GM12878 (cell line): ENCODE measurements at regions not wholly inside any gene's neighbourhood (a gene's known extent, or its start where the extent isn't known, plus 50 kb on each side); places are given as distances from the start of the nearest gene placed in this dataset.

Source experiments
- ATAC-seq: fragments of 200-7000 bp; cut with Tn5 transposase; 3 replicates; pipeline ENCODE4 v1.9.1; 2020; ENCODE audit warnings: mild to moderate bottlenecking, moderate library complexity
- BruUV-seq: library from RNA; stranded (reverse); fragments of 400-500 nt; replicated peaks from 2 replicates; lab custom pipeline; 2021; lab: Mats Ljungman, UMichigan
- CTCF ChIA-PET: fragments of 300-600 bp; sonication (Branson Sonifier 250); formaldehyde crosslinking; extraction: SDS; loops from one replicate; lab custom pipeline; 2021; ENCODE audit warnings: inconsistent platforms; lab: Yijun Ruan, JAX
- POLR2A ChIA-PET: fragments of 350-600 bp; formaldehyde crosslinking; extraction: SDS; loops from one replicate; lab custom pipeline; 2021; ENCODE audit warnings: inconsistent platforms; lab: Charles Lee
- RAD21 ChIA-PET: fragments of 300-600 bp; sonication (Branson Sonifier 250); formaldehyde crosslinking; loops from one replicate; lab custom pipeline; 2023; ENCODE audit warnings: antibody characterized with exemption; ENCODE audit not compliant: unreplicated experiment; lab: Charles Lee
- SMC1A ChIA-PET: fragments of 300-600 bp; sonication (Branson Sonifier 250); formaldehyde crosslinking; loops from one replicate; lab custom pipeline; 2023; ENCODE audit not compliant: unreplicated experiment, uncharacterized antibody; lab: Charles Lee
- DNase-seq: peaks from one replicate; pipeline ENCODE4 v3.0.0-alpha.2; 2011; ENCODE audit warnings: low read depth, low spot score
- FAIRE-seq: peaks from 3 replicates; lab custom pipeline; 2011; peaks lifted over from hg19 to GRCh38; lab: Jason Lieb, UNC
- H2AFZ ChIP-seq: 2 replicates; pipeline ENCODE4 v1.6.0; 2011; ENCODE audit warnings: low read depth, low read length, control low read depth; ENCODE audit not compliant: control insufficient read depth
- H3K27ac ChIP-seq: 2 replicates; pipeline ENCODE4 v1.5.1; 2011; ENCODE audit warnings: control low read depth; ENCODE audit not compliant: control insufficient read depth, insufficient read depth
- H3K27me3 ChIP-seq, 2 experiments: replicated peaks in 1 of 2; 2 replicates each; pipeline versions ENCODE4 v1.6.0 to v1.6.1; 2011; ENCODE audit warnings: low read length in 1 of 2; ENCODE audit not compliant: control insufficient read depth in 2 of 2, insufficient read depth in 2 of 2
- H3K36me3 ChIP-seq, 2 experiments: 2 replicates each; pipeline ENCODE4 v1.5.1; 2011; ENCODE audit warnings: low read length in 1 of 2; ENCODE audit not compliant: control insufficient read depth in 2 of 2, insufficient read depth in 2 of 2
- H3K4me1 ChIP-seq: 2 replicates; pipeline ENCODE4 v1.6.1; 2011; ENCODE audit warnings: mild to moderate bottlenecking, low read length, moderate library complexity, mixed read lengths; ENCODE audit not compliant: control insufficient read depth, insufficient read depth
- H3K4me2 ChIP-seq: 2 replicates; pipeline ENCODE4 v1.6.0; 2011; ENCODE audit warnings: control low read depth; ENCODE audit not compliant: control insufficient read depth, insufficient read depth
- H3K4me3 ChIP-seq: fragments of 200-600 bp; sonication (generic); 2 replicates; pipeline ENCODE4 v1.5.1; 2016
- H3K79me2 ChIP-seq: 2 replicates; pipeline ENCODE4 v1.6.0; 2011; ENCODE audit warnings: low read length; ENCODE audit not compliant: control insufficient read depth, insufficient read depth
- H3K9ac ChIP-seq: 2 replicates; pipeline ENCODE4 v1.8.0; 2011; ENCODE audit warnings: low read length, control low read depth, mixed read lengths; ENCODE audit not compliant: control insufficient read depth, insufficient read depth
- H3K9me3 ChIP-seq: replicated peaks from 3 replicates; pipeline ENCODE4 v1.5.1; 2011; ENCODE audit warnings: mild to moderate bottlenecking, low read length; ENCODE audit not compliant: control insufficient read depth, insufficient read depth
- H4K20me1 ChIP-seq: 2 replicates; pipeline ENCODE4 v1.6.0; 2011; ENCODE audit not compliant: control insufficient read depth, insufficient read depth
- ASH2L ChIP-seq: fragments of 300-600, 200-600 bp; sonication (generic); IDR thresholded peaks from 2 replicates; pipeline ENCODE4 v1.6.1; 2017; ENCODE audit warnings: low read depth, mild to moderate bottlenecking, borderline replicate concordance
- CREB1 ChIP-seq: IDR thresholded peaks from 2 replicates; pipeline ENCODE4 v1.6.1; 2012; ENCODE audit warnings: low read depth, mild to moderate bottlenecking, inconsistent platforms
- LARP7 ChIP-seq: fragments of 450-650 bp; IDR thresholded peaks from 2 replicates; pipeline ENCODE4 v1.6.1; 2017; ENCODE audit warnings: mild to moderate bottlenecking
- SP1 ChIP-seq: IDR thresholded peaks from one replicate; pipeline ENCODE4 v1.6.1; 2011; ENCODE audit warnings: low read depth, low read length
- SREBF2 ChIP-seq: IDR thresholded peaks from 2 replicates; pipeline ENCODE4 v1.6.1; 2012; ENCODE audit warnings: mild to moderate bottlenecking, low read length
- ZNF384 ChIP-seq: IDR thresholded peaks from 2 replicates; pipeline ENCODE4 v1.6.1; 2012; ENCODE audit warnings: low read depth, mild to moderate bottlenecking, low read length, improper control_type of control experiment, borderline replicate concordance
- WGBS: methylation state at CpG from one replicate; pipeline ENCODE4 v1.1.6; 2016; ENCODE audit warnings: low lambda C conversion rate; ENCODE audit not compliant: insufficient replicate concordance, insufficient coverage; ENCODE audit errors: missing lambda C conversion rate; 5-methylcytosine and 5-hydroxymethylcytosine counted together
- in situ Hi-C: fragments of 300-500 bp; cut with MboI; formaldehyde crosslinking; loops from 9 replicates; pipeline ENCODE4 v1.14.3; 2018; ENCODE audit warnings: mixed read lengths
- intact Hi-C: fragments of 100-400 bp; cut with micrococcal nuclease; formaldehyde crosslinking; loops from one replicate; pipeline ENCODE4 v1.14.2; 2022; ENCODE audit not compliant: unreplicated experiment
- TF ChIP-seq, protein P1 (sequence below): fragments of 450-650 bp; IDR thresholded peaks from 2 replicates; pipeline ENCODE4 v1.6.1; 2017; ENCODE audit warnings: mild to moderate bottlenecking, moderate library complexity
- TF ChIP-seq, protein P2 (sequence below): IDR thresholded peaks from 2 replicates; pipeline ENCODE4 v1.6.1; 2012; ENCODE audit warnings: low read length, inconsistent platforms

DNA sequence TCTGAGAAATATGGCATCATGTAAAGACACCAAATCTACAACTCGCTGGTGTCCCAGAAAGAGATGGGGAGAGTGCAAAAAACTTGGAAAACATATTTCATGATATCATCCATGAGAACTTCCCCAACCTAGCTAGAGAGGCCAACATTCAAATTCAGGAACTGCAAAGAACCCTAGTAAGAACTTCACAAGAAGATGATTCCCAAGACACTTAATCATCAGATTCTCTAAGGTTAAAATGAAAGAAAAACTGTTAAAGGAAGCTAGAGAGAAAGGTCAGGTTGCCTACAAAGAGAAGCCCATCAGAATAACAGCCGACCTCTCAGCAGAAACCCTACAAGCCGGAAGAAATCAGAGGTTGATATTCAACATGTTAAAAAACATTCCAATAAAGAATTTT, 95.5 kb upstream of the PRLR start:
- SMC1A ChIA-PET, result interaction anchor here (0.6 to 6.7 kb wide), 7 partner anchors 9 to 110 kb away, joined by 3 to 45 read pairs (median 3); no protein-coding TSS in a partner anchor
- TF ChIP-seq SP1, result no peak
- no peak for TF ChIP-seq SREBF2
- Histone ChIP-seq H3K79me2 (no peaks in the 10 kb centered on the region), H4K20me1 (no peaks in the 10 kb centered on the region), H3K27me3 (no peaks in the 10 kb centered on the region), H2AFZ (no peak overlapping the region), H3K9ac (no peak overlapping the region), H3K4me3 (no peak overlapping the region), H3K4me1 (no peaks in the 10 kb centered on the region), H3K36me3 (no peaks in the 10 kb centered on the region), H3K4me2 (no peak overlapping the region), H3K9me3 (no peaks in the 10 kb centered on the region; the same call in 2 of the 3 replicates), H3K27ac (no peak overlapping the region)
- intact Hi-C loops (no loop called here), in situ Hi-C loops (no loop called here)
- DNase-seq, result no peak
- WGBS, result 26% methylated on average over 3 of the region's 3 CpGs
- POLR2A ChIA-PET, result interaction anchor here (1.0 kb wide), 1 partner anchor 9 kb away, joined by 6 read pairs; no protein-coding TSS in a partner anchor
- CTCF ChIA-PET, result interaction anchor here (0.6 to 2.7 kb wide), 3 partner anchors 10 to 606 kb away, joined by 3 to 10 read pairs (median 7); no protein-coding TSS in a partner anchor
- RAD21 ChIA-PET, result no interaction called here
- BruUV-seq, result no TSS peak
- ATAC-seq, result no peak
- no peak for FAIRE-seq

DNA sequence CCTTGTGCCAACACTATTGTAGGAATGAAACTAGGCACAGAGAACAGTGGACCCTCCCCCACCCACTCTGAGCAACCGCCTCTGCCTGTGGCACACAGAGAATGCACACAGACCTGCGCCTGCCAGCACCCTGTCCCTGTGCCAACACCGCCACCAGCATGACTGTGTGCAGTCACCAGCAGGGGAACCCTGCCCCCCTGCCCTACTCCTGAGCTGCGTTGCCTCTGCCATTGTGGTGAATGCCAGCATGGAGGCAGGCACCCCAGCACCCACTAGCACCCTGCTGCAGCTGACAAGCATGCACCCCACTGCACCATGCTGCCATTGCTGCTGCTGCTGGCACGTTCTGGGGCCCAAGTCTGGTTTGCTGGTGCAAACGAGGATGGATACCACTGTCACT, 94.4 kb upstream of the PRLR start:
- no peak for FAIRE-seq
- no peaks in the 10 kb centered on the region for H3K79me2 ChIP-seq
- TF ChIP-seq, protein P1, sequence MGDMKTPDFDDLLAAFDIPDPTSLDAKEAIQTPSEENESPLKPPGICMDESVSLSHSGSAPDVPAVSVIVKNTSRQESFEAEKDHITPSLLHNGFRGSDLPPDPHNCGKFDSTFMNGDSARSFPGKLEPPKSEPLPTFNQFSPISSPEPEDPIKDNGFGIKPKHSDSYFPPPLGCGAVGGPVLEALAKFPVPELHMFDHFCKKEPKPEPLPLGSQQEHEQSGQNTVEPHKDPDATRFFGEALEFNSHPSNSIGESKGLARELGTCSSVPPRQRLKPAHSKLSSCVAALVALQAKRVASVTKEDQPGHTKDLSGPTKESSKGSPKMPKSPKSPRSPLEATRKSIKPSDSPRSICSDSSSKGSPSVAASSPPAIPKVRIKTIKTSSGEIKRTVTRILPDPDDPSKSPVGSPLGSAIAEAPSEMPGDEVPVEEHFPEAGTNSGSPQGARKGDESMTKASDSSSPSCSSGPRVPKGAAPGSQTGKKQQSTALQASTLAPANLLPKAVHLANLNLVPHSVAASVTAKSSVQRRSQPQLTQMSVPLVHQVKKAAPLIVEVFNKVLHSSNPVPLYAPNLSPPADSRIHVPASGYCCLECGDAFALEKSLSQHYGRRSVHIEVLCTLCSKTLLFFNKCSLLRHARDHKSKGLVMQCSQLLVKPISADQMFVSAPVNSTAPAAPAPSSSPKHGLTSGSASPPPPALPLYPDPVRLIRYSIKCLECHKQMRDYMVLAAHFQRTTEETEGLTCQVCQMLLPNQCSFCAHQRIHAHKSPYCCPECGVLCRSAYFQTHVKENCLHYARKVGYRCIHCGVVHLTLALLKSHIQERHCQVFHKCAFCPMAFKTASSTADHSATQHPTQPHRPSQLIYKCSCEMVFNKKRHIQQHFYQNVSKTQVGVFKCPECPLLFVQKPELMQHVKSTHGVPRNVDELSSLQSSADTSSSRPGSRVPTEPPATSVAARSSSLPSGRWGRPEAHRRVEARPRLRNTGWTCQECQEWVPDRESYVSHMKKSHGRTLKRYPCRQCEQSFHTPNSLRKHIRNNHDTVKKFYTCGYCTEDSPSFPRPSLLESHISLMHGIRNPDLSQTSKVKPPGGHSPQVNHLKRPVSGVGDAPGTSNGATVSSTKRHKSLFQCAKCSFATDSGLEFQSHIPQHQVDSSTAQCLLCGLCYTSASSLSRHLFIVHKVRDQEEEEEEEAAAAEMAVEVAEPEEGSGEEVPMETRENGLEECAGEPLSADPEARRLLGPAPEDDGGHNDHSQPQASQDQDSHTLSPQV, result no peak
- TF ChIP-seq, protein P2, sequence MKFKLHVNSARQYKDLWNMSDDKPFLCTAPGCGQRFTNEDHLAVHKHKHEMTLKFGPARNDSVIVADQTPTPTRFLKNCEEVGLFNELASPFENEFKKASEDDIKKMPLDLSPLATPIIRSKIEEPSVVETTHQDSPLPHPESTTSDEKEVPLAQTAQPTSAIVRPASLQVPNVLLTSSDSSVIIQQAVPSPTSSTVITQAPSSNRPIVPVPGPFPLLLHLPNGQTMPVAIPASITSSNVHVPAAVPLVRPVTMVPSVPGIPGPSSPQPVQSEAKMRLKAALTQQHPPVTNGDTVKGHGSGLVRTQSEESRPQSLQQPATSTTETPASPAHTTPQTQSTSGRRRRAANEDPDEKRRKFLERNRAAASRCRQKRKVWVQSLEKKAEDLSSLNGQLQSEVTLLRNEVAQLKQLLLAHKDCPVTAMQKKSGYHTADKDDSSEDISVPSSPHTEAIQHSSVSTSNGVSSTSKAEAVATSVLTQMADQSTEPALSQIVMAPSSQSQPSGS, result no peak
- TF ChIP-seq ZNF384, result no peak
- no peak for TF ChIP-seq CREB1
- no peak for TF ChIP-seq LARP7
- no peak for TF ChIP-seq ASH2L

More for the DNA sequence above, 94.4 kb upstream of the PRLR start:
- RAD21 ChIA-PET, result no interaction called here
- DNase-seq, result no peak
- no peak for ATAC-seq
- CTCF ChIA-PET, result interaction anchor here (2.7 kb wide), 1 partner anchor 111 kb away, joined by 10 read pairs; no protein-coding TSS in a partner anchor
- POLR2A ChIA-PET, result no interaction called here
- Histone ChIP-seq H4K20me1 (no peaks in the 10 kb centered on the region), H3K4me1 (peaks cover 7% of the 10 kb centered on the region), H3K27ac (no peak overlapping the region), H3K4me3 (no peak overlapping the region), H3K27me3 (no peaks in the 10 kb centered on the region), H2AFZ (no peak overlapping the region), H3K4me2 (no peak overlapping the region), H3K36me3 (no peaks in the 10 kb centered on the region), H3K9me3 (no peaks in the 10 kb centered on the region; the same call in 2 of the 3 replicates), H3K9ac (no peak overlapping the region)
- intact Hi-C loops (no loop called here), in situ Hi-C loops (no loop called here)
- no TSS peak for BruUV-seq
- SMC1A ChIA-PET, result interaction anchor here (1.1 to 6.7 kb wide), 4 partner anchors 10 to 111 kb away, joined by 3 to 45 read pairs (median 3); no protein-coding TSS in a partner anchor
- WGBS, result 16% methylated on average over 6 of the region's 6 CpGs
